ENCODE measurements at regions not wholly inside any gene's neighbourhood (a gene's known extent, or its start where the extent isn't known, plus 50 kb on each side); places are given as distances from the start of the nearest gene placed in this dataset.
"Not testable (repeated sequence)": the region's sequence is repeated elsewhere in the genome, so short reads cannot be mapped to it uniquely, and the experiment has no call there.

DNA sequence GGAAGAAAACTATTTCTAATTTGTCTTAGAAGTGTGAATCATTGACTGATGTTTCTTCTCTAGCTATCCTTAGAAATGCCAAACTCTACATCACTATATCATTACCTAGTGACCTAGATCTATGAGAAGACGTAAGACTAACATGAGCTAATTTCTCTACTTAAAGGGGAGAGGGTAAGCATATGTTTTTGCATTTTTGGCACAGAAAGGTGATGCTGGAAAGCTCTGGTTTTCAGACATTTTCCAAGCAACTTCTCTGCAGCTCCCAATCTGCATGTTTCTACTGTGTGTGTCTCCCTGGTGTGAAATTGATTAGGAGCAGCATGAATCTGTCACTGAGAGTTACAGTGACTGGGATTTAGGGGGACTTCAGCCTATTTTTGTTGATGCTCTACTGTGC lies 235.2 kb upstream of the LINC00305 start:
- no peak overlapping the region for H3K4me3 ChIP-seq (ENCODE audit: low read depth, low read length)
- TF ChIP-seq CTCF (IDR thresholded peaks at IDR 0.05; ENCODE audit: borderline replicate concordance, insufficient read depth, low read depth, low read length): no peak

- no peak for TF ChIP-seq CTCF (IDR thresholded peaks at IDR 0.05; ENCODE audit: borderline replicate concordance, insufficient read depth, low read depth, low read length)
- no peak overlapping the region for H3K4me3 ChIP-seq (ENCODE audit: low read depth, low read length)
Observed at GRCh38 chr18:64380117-64380516, 231.2 kb upstream of the LINC00305 start.

GRCh38 chr18:64379662-64380061 lies 230.8 kb upstream of the LINC00305 start:
- no peak overlapping the region for H3K4me3 ChIP-seq (ENCODE audit: low read depth, low read length)

GRCh38 chr18:64377446-64377845 lies 228.6 kb upstream of the LINC00305 start:
- no peak for TF ChIP-seq CTCF (IDR thresholded peaks at IDR 0.05; ENCODE audit: borderline replicate concordance, insufficient read depth, low read depth, low read length)
- H3K4me3 ChIP-seq (ENCODE audit: low read depth, low read length): no peak overlapping the region

More at GRCh38 chr18:64379662-64380061, 230.8 kb upstream of the LINC00305 start:
- no peak for TF ChIP-seq CTCF (IDR thresholded peaks at IDR 0.05; ENCODE audit: borderline replicate concordance, insufficient read depth, low read depth, low read length)

DNA sequence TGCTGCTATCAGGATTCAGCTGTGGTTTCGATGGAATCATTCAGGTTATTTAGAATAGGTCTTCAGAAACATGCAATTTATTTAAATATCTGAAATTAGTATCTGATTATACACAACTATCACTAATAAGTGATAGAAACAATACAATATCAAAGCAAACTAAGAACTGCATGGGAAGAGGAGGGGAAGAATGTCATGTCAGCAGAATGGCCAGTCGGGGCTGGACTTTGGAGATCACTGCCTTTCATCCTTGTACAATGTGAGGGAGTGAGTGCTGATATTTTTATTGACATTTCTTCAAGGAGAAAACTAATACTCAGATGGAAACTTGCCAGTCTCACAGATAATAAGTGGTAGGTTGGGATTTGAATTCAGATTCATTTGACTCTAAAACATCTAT lies 224.0 kb upstream of the LINC00305 start:
- no peak overlapping the region for H3K4me3 ChIP-seq (ENCODE audit: low read depth, low read length)

GRCh38 chr18:64369830-64370440 lies 221.0 kb upstream of the LINC00305 start:
- not testable (repeated sequence) for H3K4me3 ChIP-seq (ENCODE audit: low read depth, low read length)

More for the DNA sequence above, 224.0 kb upstream of the LINC00305 start:
- TF ChIP-seq CTCF (IDR thresholded peaks at IDR 0.05; ENCODE audit: borderline replicate concordance, insufficient read depth, low read depth, low read length): no peak

GRCh38 chr18:64365106-64365505 lies 216.2 kb upstream of the LINC00305 start:
- no peak for TF ChIP-seq CTCF (IDR thresholded peaks at IDR 0.05; ENCODE audit: borderline replicate concordance, insufficient read depth, low read depth, low read length)
- no peak overlapping the region for H3K4me3 ChIP-seq (ENCODE audit: low read depth, low read length)

All from GM12875 (cell line).